H9 (cell line): ENCODE measurements at regions not wholly inside any gene's neighbourhood (a gene's known extent, or its start where the extent isn't known, plus 50 kb on each side); places are given as distances from the start of the nearest gene placed in this dataset.

Source experiments
- DNase-seq: peaks from one replicate; pipeline ENCODE4 v3.0.0-alpha.2; 2017
- H2AFZ ChIP-seq: one replicate; pipeline ENCODE4 v1.6.1; 2013; ENCODE audit warnings: mild to moderate bottlenecking, low read length, control low read depth, moderate library complexity
- H2AK5ac ChIP-seq: 2 replicates; pipeline ENCODE4 v1.6.1; 2013; ENCODE audit warnings: low read length, control low read depth, mixed read lengths; ENCODE audit not compliant: insufficient read length
- H2BK120ac ChIP-seq: one replicate; pipeline ENCODE4 v1.6.1; 2013; ENCODE audit warnings: low read depth, mild to moderate bottlenecking, low read length, control low read depth, inconsistent platforms; ENCODE audit not compliant: poor library complexity, severe bottlenecking
- H2BK12ac ChIP-seq: 2 replicates; pipeline ENCODE4 v1.6.1; 2013; ENCODE audit warnings: low read length, control low read depth, mixed read lengths, low read depth; ENCODE audit not compliant: insufficient read length
- H2BK15ac ChIP-seq: 2 replicates; pipeline ENCODE4 v1.6.1; 2013; ENCODE audit warnings: low read depth, low read length, control low read depth
- H2BK20ac ChIP-seq: one replicate; pipeline ENCODE4 v1.6.1; 2013; ENCODE audit warnings: low read depth, mild to moderate bottlenecking, low read length, control low read depth, inconsistent platforms; ENCODE audit not compliant: poor library complexity, severe bottlenecking
- H2BK5ac ChIP-seq: 2 replicates; pipeline ENCODE4 v1.6.1; 2013; ENCODE audit warnings: low read length, control low read depth, mixed read lengths; ENCODE audit not compliant: insufficient read length
- H3K14ac ChIP-seq: 2 replicates; pipeline ENCODE4 v1.6.1; 2013; ENCODE audit warnings: low read length, control low read depth; ENCODE audit not compliant: insufficient read depth
- H3K18ac ChIP-seq: 2 replicates; pipeline ENCODE4 v1.6.1; 2013; ENCODE audit warnings: low read depth, mild to moderate bottlenecking, mixed read lengths, low read length, control low read depth; ENCODE audit not compliant: insufficient read length
- H3K23ac ChIP-seq: 2 replicates; pipeline ENCODE4 v1.6.1; 2013; ENCODE audit warnings: low read length, control low read depth, mixed read lengths, low read depth; ENCODE audit not compliant: insufficient read length
- H3K23me2 ChIP-seq: 2 replicates; pipeline ENCODE4 v1.6.1; 2013; ENCODE audit warnings: low read depth, mild to moderate bottlenecking, mixed read lengths, low read length, control low read depth; ENCODE audit not compliant: insufficient read length, poor library complexity, severe bottlenecking
- H3K27ac ChIP-seq: 2 replicates; pipeline ENCODE4 v1.5.1; 2013; ENCODE audit warnings: low read length, control low read depth, mixed read lengths, low read depth; ENCODE audit not compliant: insufficient read length
- H3K27me3 ChIP-seq: 2 replicates; pipeline ENCODE4 v1.6.1; 2013; ENCODE audit warnings: low read length, control low read depth, inconsistent platforms; ENCODE audit not compliant: insufficient read depth
- H3K4ac ChIP-seq: 2 replicates; pipeline ENCODE4 v1.6.1; 2013; ENCODE audit warnings: low read depth, mild to moderate bottlenecking, control low read depth, inconsistent platforms, low read length, moderate library complexity
- H3K4me1 ChIP-seq: 2 replicates; pipeline ENCODE4 v1.6.1; 2013; ENCODE audit warnings: low read length, control low read depth, inconsistent platforms; ENCODE audit not compliant: insufficient read depth
- H3K4me2 ChIP-seq: 2 replicates; pipeline ENCODE4 v1.6.1; 2013; ENCODE audit warnings: low read length, control low read depth, mixed read lengths; ENCODE audit not compliant: insufficient read length, insufficient read depth
- H3K56ac ChIP-seq: 2 replicates; pipeline ENCODE4 v1.6.1; 2013; ENCODE audit warnings: low read depth, mild to moderate bottlenecking, mixed read lengths, low read length, control low read depth; ENCODE audit not compliant: insufficient read length
- H3K79me1 ChIP-seq: 2 replicates; pipeline ENCODE4 v1.6.1; 2013; ENCODE audit warnings: low read depth, mild to moderate bottlenecking, moderate library complexity, low read length, control low read depth, inconsistent platforms; ENCODE audit not compliant: insufficient read depth, poor library complexity, severe bottlenecking
- H3K79me2 ChIP-seq: 2 replicates; pipeline ENCODE4 v1.6.1; 2013; ENCODE audit warnings: low read length, control low read depth, inconsistent platforms; ENCODE audit not compliant: insufficient read depth
- H3K9ac ChIP-seq: 2 replicates; pipeline ENCODE4 v1.6.1; 2013; ENCODE audit warnings: low read length, control low read depth, mixed read lengths; ENCODE audit not compliant: insufficient read length; ENCODE audit errors: extremely low read depth
- H3K9me3 ChIP-seq: one replicate; pipeline ENCODE4 v1.6.1; 2013; ENCODE audit warnings: low read depth, low read length, inconsistent platforms; ENCODE audit not compliant: control insufficient read depth
- H3T11ph ChIP-seq: one replicate; pipeline ENCODE4 v1.6.1; 2013; ENCODE audit warnings: mild to moderate bottlenecking, low read length, control low read depth, inconsistent platforms
- H4K20me1 ChIP-seq: one replicate; pipeline ENCODE4 v1.6.1; 2013; ENCODE audit not compliant: control insufficient read depth, insufficient read length, insufficient read depth
- H4K5ac ChIP-seq: 2 replicates; pipeline ENCODE4 v1.6.1; 2013; ENCODE audit warnings: low read depth, mild to moderate bottlenecking, mixed read lengths, low read length, control low read depth; ENCODE audit not compliant: insufficient read length
- H4K8ac ChIP-seq: replicated peaks from 2 replicates; pipeline ENCODE4 v1.6.1; 2013; ENCODE audit warnings: low read length, control low read depth, mixed read lengths, low read depth; ENCODE audit not compliant: insufficient read length
- H4K91ac ChIP-seq: 2 replicates; pipeline ENCODE4 v1.6.1; 2013; ENCODE audit warnings: low read depth, mild to moderate bottlenecking, moderate library complexity, mixed read lengths, low read length, control low read depth; ENCODE audit not compliant: insufficient read length
- H3K27ac Mint-ChIP-seq, 3 experiments: 2 replicates in 2 of 3; 3 replicates in 1 of 3; pipeline ENCODE4 v1.8.0; 2020 to 2021; ENCODE audit warnings: mixed read lengths in 3 of 3, mild to moderate bottlenecking in 1 of 3, moderate library complexity in 1 of 3
- H3K27me3 Mint-ChIP-seq: 2 replicates; pipeline ENCODE4 v1.8.0; 2021; ENCODE audit warnings: low read depth, mild to moderate bottlenecking, moderate library complexity, mixed read lengths
- H3K36me3 Mint-ChIP-seq, 3 experiments: 2 replicates in 2 of 3; 3 replicates in 1 of 3; pipeline ENCODE4 v1.8.0; 2020 to 2021; ENCODE audit warnings: low read depth in 3 of 3, mixed read lengths in 3 of 3; ENCODE audit not compliant: insufficient read depth in 1 of 3
- H3K4me1 Mint-ChIP-seq, 2 experiments: 2 replicates each; pipeline ENCODE4 v1.8.0; 2020; ENCODE audit warnings: mixed read lengths in 2 of 2
- H3K4me3 Mint-ChIP-seq, 2 experiments: 2 replicates in 1 of 2; 3 replicates in 1 of 2; pipeline ENCODE4 v1.8.0; 2020 to 2021; ENCODE audit warnings: mild to moderate bottlenecking in 2 of 2, mixed read lengths in 2 of 2, moderate library complexity in 1 of 2
- H3K9me3 Mint-ChIP-seq, 2 experiments: 2 replicates in 1 of 2; 3 replicates in 1 of 2; pipeline ENCODE4 v1.8.0; 2020; ENCODE audit warnings: mild to moderate bottlenecking in 2 of 2, mixed read lengths in 2 of 2, moderate library complexity in 1 of 2
- WGBS: extraction: QIAGEN DNeasy Blood & Tissue Kit; methylation state at CpG from one replicate; pipeline ENCODE4 v1.1.7; 2013; ENCODE audit warnings: missing lambda C conversion rate, low lambda C conversion rate, mixed read lengths; ENCODE audit not compliant: insufficient read length; ENCODE audit errors: extremely low coverage; 5-methylcytosine and 5-hydroxymethylcytosine counted together
- TF ChIP-seq, protein P1 (sequence below): fragments of 200-600 bp; sonication (generic); conservative IDR thresholded peaks from 3 replicates; pipeline ENCODE4 v1.8.0; 2021; ENCODE audit warnings: antibody characterized with exemption, mild to moderate bottlenecking

GRCh38 chr22:48926643-48927042, 901.0 kb downstream of the BRD1 start:
- Histone ChIP-seq H4K91ac (no peak overlapping the region), H2AFZ (no peak overlapping the region), H2AK5ac (no peak overlapping the region)

More at GRCh38 chr22:48926643-48927042, 901.0 kb downstream of the BRD1 start:
- H3K23me2 ChIP-seq: no peaks in the 10 kb centered on the region
- TF ChIP-seq, protein P1, sequence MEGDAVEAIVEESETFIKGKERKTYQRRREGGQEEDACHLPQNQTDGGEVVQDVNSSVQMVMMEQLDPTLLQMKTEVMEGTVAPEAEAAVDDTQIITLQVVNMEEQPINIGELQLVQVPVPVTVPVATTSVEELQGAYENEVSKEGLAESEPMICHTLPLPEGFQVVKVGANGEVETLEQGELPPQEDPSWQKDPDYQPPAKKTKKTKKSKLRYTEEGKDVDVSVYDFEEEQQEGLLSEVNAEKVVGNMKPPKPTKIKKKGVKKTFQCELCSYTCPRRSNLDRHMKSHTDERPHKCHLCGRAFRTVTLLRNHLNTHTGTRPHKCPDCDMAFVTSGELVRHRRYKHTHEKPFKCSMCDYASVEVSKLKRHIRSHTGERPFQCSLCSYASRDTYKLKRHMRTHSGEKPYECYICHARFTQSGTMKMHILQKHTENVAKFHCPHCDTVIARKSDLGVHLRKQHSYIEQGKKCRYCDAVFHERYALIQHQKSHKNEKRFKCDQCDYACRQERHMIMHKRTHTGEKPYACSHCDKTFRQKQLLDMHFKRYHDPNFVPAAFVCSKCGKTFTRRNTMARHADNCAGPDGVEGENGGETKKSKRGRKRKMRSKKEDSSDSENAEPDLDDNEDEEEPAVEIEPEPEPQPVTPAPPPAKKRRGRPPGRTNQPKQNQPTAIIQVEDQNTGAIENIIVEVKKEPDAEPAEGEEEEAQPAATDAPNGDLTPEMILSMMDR: no peak
- H3K4me1 ChIP-seq: no peaks in the 10 kb centered on the region
- no peak overlapping the region for H3K4ac ChIP-seq
- H4K5ac ChIP-seq: no peak overlapping the region
- no peak overlapping the region for H3K27ac Mint-ChIP-seq
- no peaks in the 10 kb centered on the region for H3K9me3 ChIP-seq
- no peak overlapping the region for H2BK5ac ChIP-seq
- no peak overlapping the region for H3K4me3 Mint-ChIP-seq
- no peak overlapping the region for H3K9ac ChIP-seq
- peaks cover 2 to 4% of the 10 kb centered on the region in 2 experiments; a peak in 2 of 4 replicates for H3K4me1 Mint-ChIP-seq
- no peak overlapping the region for H3K4me2 ChIP-seq
- H3K27me3 ChIP-seq: peaks cover 3% of the 10 kb centered on the region; the same call in 1 of the 2 replicates
- no peaks in the 10 kb centered on the region for H3K36me3 Mint-ChIP-seq
- no peak overlapping the region for H3K23ac ChIP-seq
- DNase-seq: no peak
- no peak overlapping the region for H2BK120ac ChIP-seq
- H3K18ac ChIP-seq: no peak overlapping the region
- no peaks in the 10 kb centered on the region for H4K20me1 ChIP-seq
- H3K79me2 ChIP-seq: no peaks in the 10 kb centered on the region
- no peaks in the 10 kb centered on the region for H3K9me3 Mint-ChIP-seq
- no CpG with 5 or more reads among the region's 11 CpGs for WGBS
- H2BK20ac ChIP-seq: no peak overlapping the region
- H3K14ac ChIP-seq: no peak overlapping the region
- peaks cover 35% of the 10 kb centered on the region for H3K27me3 Mint-ChIP-seq
- H3K56ac ChIP-seq: no peak overlapping the region
- H2BK15ac ChIP-seq: 0 out of 2 replicates have a peak overlapping the region, but pooled peaks have one; percentile 24
- no peak overlapping the region for H3T11ph ChIP-seq
- H2BK12ac ChIP-seq: no peak overlapping the region
- no peak overlapping the region for H3K27ac ChIP-seq
- no peak overlapping the region for H4K8ac ChIP-seq
- H3K79me1 ChIP-seq: no peaks in the 10 kb centered on the region
